ENCODE measurements at regions not wholly inside any gene's neighbourhood (a gene's known extent, or its start where the extent isn't known, plus 50 kb on each side); places are given as distances from the start of the nearest gene placed in this dataset.

GRCh38 chr7:155225095-155225494, 72.6 kb upstream of the INSIG1 start:
- no peak for DNase-seq (ENCODE audit: low read depth)
- H3K4me3 ChIP-seq (ENCODE audit: low read length) = no peak overlapping the region
- TF ChIP-seq CTCF (IDR thresholded peaks at IDR 0.05; ENCODE audit: insufficient read depth, low read depth, low read length, missing control alignments) = no peak

GRCh38 chr7:155225516-155225915, 72.2 kb upstream of the INSIG1 start:
- no peak overlapping the region for H3K4me3 ChIP-seq (ENCODE audit: low read length)
- DNase-seq (ENCODE audit: low read depth) = no peak
- TF ChIP-seq CTCF (IDR thresholded peaks at IDR 0.05; ENCODE audit: insufficient read depth, low read depth, low read length, missing control alignments) = no peak

- DNase-seq (ENCODE audit: low read depth) = no peak
- no peak overlapping the region for H3K4me3 ChIP-seq (ENCODE audit: low read length)
- no peak for TF ChIP-seq CTCF (IDR thresholded peaks at IDR 0.05; ENCODE audit: insufficient read depth, low read depth, low read length, missing control alignments)
Observed at GRCh38 chr7:155226261-155227003, 71.2 kb upstream of the INSIG1 start.

- DNase-seq (ENCODE audit: low read depth) = no peak
- no peak overlapping the region for H3K4me3 ChIP-seq (ENCODE audit: low read length)
- no peak for TF ChIP-seq CTCF (IDR thresholded peaks at IDR 0.05; ENCODE audit: insufficient read depth, low read depth, low read length, missing control alignments)
Observed at GRCh38 chr7:155227004-155227787, 70.5 kb upstream of the INSIG1 start.

GRCh38 chr7:155227788-155228458, 69.8 kb upstream of the INSIG1 start:
- DNase-seq (ENCODE audit: low read depth) = no peak
- TF ChIP-seq CTCF (IDR thresholded peaks at IDR 0.05; ENCODE audit: insufficient read depth, low read depth, low read length, missing control alignments) = no peak

GRCh38 chr7:155228459-155228845, 69.2 kb upstream of the INSIG1 start:
- no peak for DNase-seq (ENCODE audit: low read depth)
- H3K4me3 ChIP-seq (ENCODE audit: low read length) = no peak overlapping the region
- no peak for TF ChIP-seq CTCF (IDR thresholded peaks at IDR 0.05; ENCODE audit: insufficient read depth, low read depth, low read length, missing control alignments)

More at GRCh38 chr7:155227788-155228458, 69.8 kb upstream of the INSIG1 start:
- no peak overlapping the region for H3K4me3 ChIP-seq (ENCODE audit: low read length)
